Posterior cingulate gyrus (tissue), 11 donors: ENCODE measurements at regions not wholly inside any gene's neighbourhood (a gene's known extent, or its start where the extent isn't known, plus 50 kb on each side); places are given as distances from the start of the nearest gene placed in this dataset.

ENCODE experiments used
- DNase-seq, 10 donors: peaks; one replicate each; pipeline versions ENCODE4 v3.0.0 to v3.0.0-alpha.2; 2020 to 2021; ENCODE audit warnings: mixed read lengths in 3 of 10
- intact Hi-C: fragments of 100-400 bp; cut with DNase I; formaldehyde crosslinking; loops from one replicate; pipeline ENCODE4 v1.15.1; 2023

DNA sequence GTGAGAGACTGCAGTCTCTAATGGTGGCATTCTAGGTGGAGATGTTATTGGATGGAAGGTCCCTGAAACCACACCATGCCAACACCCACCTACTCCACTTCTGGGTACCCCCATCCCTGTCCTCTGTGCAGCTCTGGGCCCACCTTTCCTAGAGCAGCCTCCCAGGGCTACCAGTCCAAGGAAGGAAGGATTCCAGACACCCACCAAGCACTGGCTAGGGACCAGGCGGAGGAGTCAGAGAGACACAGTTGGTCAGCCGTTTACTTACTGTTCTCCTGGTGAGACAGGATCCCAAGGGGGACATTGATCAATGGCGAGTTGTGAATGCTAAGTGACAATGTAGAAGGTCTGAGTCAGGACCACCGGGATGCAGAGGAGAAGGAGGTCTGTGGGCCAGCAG is 151.6 kb downstream of the TTC32 start:
- DNase-seq, result no peak
- intact Hi-C loops, result no loop called here

- DNase-seq, result no peak
- intact Hi-C loops, result no loop called here
Measured at GRCh38 chr2:19749507-19749836, 152.3 kb downstream of the TTC32 start.

DNA sequence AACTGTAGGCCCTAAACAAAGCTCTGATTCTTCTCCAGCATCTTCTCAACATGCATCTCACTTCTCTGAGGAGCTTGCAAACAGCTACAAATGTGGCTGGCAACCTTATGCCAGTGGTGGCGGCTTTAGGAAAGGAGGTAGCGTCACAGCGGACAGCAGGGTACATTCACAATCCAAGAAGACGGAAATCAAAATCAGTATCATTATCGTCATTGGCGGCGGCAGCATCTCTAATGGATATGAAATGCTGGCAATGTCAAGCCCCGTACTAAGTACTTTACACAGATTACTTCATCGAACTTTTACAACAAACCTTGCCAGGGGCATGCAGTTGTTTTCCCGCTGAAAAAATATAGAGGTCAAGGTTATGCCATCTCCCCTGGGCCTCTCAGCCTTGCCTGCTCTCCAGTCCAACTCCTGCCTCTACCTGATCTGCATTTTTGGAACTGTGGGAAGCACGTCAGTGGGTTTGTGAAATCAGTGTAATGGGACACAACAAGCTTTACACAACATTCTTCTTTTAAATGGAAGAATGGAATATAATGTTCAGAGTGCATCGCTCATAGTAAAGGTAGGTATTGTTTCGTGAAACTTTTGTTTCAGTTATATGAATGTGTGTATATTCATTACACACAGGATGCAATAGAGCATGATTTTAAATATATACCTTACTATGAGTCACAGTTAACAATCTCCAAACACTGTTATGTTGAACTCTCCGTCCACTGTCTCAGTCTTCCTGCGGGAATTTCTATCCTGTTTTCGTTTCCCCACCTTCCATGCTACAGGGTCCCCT is 152.9 kb downstream of the TTC32 start:
- intact Hi-C loops, result no loop called here
- no peak for DNase-seq

DNA sequence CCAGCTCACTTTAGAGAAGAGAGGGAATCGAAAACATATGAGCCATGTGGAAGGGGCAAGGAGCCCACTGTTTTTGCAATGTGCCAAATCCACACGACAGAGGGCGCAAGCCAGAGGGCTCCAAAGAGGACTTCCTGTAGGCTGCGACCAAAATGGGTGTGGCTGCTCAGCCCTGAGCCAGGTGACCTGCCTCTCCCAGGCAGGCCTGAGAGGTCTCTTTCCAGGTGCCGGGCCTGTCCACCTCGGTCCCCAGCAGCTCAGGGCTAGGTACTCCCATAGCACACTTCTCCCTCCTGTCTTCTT is 153.8 kb downstream of the TTC32 start:
- no peak for DNase-seq
- intact Hi-C loops, result no loop called here

- no peak for DNase-seq
- intact Hi-C loops, result no loop called here
Measured at GRCh38 chr2:19747310-19748072, 154.3 kb downstream of the TTC32 start.

DNA sequence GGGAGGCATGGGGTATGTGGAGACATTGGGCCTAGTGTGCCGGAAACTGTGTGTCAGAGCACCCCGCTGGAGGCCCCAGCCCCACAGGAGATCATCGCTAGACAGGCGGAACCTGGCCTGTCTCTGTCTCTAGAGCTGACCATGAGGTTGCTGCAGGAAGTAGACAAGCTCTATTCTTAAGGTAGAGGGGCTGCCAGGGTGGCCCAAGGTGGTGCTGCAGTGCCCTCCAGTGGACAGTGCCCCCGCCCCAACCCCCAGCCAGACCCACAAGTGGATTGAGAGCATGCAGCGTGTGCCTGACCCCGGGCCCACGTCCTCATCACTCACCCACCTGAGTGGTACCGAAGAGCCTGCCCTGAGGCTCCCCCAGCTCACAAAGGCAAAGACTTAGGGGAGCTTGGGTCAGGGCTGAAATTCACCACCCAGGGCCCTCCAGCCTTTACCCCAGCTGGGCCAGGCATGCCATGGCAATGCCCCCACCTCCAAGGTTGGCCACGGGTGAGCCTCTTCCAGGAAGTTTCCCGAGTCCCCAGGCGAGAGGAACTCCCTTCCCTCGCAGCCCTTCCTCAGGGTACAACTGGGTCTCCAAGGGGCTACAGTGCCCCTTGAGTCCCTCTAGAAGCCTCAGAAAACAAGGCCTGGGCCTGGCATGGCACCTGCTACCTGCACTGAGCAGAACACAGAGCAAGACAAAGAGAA is 155.0 kb downstream of the TTC32 start:
- intact Hi-C loops, result no loop called here
- DNase-seq, result no peak

- intact Hi-C loops, result no loop called here
- DNase-seq, result no peak
Measured at GRCh38 chr2:19746137-19746600, 155.6 kb downstream of the TTC32 start.

DNA sequence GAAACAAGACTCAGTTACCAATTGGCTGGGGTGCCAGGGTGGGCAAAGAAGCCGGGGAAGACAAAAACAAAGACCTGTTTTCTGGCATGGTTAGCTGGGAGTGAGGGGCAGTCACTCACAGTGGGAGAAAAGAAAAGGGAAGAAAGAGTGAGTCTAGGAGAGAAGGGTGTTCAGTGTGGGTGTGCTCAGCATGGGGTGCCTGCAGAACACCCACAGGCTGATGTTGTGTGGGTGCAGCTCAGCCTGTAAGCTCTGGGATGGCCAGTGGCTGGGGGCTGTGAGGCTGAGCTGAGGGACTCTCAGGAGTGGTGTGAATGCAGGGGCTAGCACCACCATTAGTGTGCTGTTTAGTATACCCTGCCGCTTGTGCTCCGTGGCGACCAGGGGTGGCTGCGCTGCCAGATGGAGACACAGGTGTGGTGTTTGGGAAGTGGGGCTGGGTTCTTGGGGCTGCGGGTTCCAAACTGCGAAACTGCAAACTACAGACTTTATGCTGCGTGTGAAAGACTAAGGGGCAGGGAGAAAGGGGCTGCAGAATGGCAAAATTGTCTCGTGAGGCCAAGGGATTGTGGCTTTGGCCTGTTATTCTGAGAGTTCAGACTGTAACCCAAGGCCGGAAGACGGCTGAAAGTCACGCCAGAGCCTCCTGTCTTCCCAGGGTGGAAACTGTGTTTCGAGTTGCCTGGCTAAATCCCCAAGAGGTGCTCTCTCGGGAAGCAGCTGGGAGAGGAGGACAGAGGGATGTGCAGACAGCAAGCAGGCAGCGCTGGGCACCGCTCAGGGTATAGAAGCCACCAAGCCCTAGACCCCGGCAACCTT is 156.3 kb downstream of the TTC32 start:
- no peak for DNase-seq
- intact Hi-C loops, result no loop called here

DNA sequence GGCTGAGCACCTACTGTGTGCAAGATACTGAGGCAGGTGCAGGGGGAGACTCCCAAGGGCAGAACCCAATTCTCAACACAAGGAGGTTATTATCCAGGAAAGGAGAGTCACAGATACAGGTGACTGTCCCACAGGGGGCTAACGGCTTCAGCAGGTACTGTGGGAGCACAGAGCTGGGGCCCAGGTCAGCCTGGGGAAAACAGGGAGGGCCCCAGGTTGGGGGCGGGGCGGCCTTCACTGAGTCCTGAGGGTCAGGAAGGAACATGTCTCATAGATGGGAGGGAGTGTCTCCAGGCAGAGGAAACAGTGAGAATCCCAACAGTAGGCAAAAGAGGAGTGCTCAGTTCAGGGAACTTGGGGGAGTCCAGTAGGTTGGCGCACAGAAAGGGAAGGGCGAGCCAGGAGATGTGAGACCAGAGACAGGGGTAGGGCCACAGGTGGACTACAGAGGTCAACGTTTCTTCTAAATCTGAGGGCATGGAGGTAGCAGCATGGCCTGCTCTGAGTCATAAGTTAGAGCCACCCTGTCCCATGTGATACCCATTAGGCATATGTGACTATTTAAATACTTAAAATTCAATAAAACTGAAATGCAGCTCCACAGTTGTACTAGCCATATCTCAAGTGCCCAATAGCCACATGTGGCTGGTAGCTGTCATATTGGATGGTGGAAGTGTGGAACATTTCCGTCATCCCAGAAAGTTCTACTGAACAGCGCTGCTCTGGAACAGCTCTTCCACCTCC is 157.2 kb downstream of the TTC32 start:
- intact Hi-C loops, result no loop called here
- no peak for DNase-seq

- no peak for DNase-seq
- intact Hi-C loops, result no loop called here
Measured at GRCh38 chr2:19743641-19744040, 158.1 kb downstream of the TTC32 start.

GRCh38 chr2:19742872-19743271 is 158.9 kb downstream of the TTC32 start:
- intact Hi-C loops, result no loop called here
- DNase-seq, result no peak

GRCh38 chr2:19739256-19739655 is 162.5 kb downstream of the TTC32 start:
- DNase-seq, result no peak
- intact Hi-C loops, result no loop called here

GRCh38 chr2:19738707-19739106 is 163.1 kb downstream of the TTC32 start:
- intact Hi-C loops, result no loop called here
- no peak for DNase-seq

DNA sequence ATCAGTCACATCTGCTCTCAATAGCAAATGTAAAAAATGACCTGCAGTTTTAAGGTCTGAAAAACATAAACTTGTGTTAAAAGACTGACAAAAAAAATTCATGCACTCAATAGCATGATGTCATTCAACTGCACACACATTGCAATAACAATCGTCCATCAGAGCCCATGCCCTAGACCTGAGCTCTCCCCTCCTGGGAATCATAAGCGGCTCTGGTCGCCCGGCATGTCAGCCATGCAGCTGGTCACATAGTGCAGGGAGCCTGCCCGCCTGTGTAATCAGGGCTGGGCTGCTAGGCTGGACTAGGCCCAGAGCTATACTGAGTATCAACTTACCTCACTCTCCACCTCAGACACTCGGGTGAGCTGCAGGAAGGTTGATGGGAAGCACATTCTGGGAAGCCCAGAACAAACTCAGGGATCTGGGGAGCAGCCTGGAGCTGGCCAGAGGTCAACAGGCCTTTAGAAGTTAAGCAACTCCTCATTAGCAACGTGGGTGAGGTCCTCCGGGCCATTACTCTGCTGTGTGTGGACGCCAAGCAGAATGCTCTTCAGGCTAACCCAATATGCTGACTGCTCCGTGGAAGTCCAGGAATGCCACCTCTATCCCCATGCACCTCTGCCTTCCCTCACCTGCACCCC is 165.5 kb downstream of the TTC32 start:
- intact Hi-C loops, result no loop called here
- DNase-seq, result peak in 1 of 10 donors; percentile 54

DNA sequence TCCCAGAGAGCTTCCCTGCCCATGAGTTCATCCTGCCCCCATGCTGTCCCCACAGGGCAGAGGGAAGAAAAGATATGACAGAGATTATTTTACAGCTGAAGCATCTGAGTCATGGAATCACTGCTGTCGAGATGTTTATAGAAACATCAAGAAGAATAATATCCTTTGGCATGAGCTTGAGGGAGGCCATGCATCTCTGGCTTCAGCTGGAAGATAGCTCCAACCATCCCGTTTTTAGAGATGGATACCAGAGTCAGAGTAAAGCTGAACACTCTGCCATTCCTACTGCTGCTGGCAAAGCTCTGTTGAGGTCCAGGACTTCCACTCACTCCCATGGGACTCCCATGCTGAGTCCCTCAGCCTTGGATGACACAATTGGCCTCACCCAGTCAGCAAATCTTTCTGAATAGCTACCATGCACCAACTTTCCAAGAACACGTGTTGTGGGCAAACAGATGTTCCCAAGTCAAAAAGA is 167.8 kb downstream of the TTC32 start:
- intact Hi-C loops, result no loop called here
- DNase-seq, result peak in 1 of 10 donors; percentile 8

DNA sequence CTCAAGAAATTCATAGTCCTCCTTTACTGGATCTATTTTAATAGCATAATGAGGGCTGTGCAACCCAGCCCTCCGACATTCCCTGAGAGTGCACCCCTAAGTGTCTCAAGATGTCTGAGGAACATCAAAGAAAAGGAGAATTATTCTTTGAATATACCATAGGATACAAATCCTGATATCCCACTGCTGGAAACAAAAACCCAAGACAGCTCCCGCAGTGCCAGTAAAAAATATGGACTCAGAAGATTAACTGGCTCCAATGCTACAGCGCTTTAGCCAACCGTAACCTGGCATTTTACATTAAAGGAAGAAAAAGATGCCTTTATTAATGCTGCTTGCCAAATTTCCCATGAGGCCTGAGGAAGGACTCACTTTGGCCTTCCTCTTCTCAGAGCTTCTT is 168.4 kb downstream of the TTC32 start:
- no peak for DNase-seq
- intact Hi-C loops, result no loop called here

DNA sequence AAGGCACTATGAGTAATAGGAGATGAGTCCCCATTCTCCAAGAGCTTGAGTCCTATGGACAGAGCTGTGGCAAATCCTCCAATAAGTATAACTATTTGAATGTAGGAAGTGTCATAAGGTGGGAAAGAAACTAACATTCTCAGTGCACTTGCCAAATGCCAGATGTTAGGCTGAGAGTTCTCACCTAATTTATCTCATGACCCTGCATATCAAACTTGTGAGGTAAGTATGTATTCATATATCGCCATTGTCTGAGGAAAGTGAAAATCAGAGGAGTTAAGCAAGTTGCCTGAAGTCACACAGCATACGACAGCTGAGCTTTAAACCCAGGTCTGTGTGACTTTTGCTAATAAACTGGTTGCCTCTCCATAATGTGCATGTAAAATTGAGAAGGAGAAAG is 169.5 kb downstream of the TTC32 start:
- no peak for DNase-seq
- intact Hi-C loops, result no loop called here

DNA sequence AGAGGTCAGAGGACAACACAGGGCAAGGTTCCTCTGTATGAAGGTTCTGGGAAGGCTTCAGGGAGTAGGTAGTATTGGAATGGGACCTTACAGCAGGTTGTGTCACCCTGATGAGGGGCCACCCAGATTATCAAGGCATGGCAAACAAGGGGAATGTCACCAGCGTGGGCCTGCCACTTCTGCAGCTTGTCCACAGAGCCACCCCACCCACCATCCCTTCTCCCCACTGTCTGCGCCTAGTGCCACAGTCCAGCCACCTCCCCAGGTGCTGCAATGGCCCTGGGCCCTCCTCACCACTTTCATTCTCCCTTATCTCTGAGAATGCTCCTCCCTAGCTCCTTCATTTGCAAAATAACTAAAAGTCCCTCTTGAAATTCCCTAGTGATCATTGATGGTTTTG is 170.3 kb downstream of the TTC32 start:
- peak in 1 of 10 donors; percentile 42 for DNase-seq
- intact Hi-C loops, result no loop called here

DNA sequence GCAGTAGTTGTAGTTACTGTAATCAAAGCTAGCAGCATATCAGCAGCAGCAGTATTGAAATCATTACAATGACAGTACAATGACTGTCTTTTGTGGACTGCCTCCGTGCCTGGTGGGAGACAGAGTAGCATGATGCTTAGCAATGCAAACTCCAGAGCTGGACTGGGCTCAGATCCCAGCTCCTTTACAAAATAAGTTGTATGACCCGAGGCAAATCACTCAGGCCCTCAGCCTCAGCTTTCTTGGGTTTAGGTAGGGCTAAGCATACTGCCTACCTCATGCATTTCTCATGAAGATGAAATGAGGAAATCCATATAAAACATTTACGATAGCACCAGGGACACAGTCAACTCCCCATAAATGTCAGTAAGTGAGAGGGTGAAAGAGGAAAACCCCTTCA is 170.7 kb downstream of the TTC32 start:
- DNase-seq, result peak in 1 of 10 donors; percentile 52
- intact Hi-C loops, result no loop called here
